Ascending aorta (tissue), 2 donors: ENCODE measurements at regions not wholly inside any gene's neighbourhood (a gene's known extent, or its start where the extent isn't known, plus 50 kb on each side); places are given as distances from the start of the nearest gene placed in this dataset.

Experiments
- DNase-seq, 2 donors: peaks; one replicate each; pipeline ENCODE4 v3.0.0-alpha.2; 2019; ENCODE audit warnings: low spot score in 2 of 2
- H3K27ac ChIP-seq, 2 donors: fragments of 200-600 bp; sonication (generic); one replicate each; pipeline ENCODE4 v1.5.1; 2016 to 2017; ENCODE audit warnings: mild to moderate bottlenecking in 1 of 2
- H3K27me3 ChIP-seq: fragments of 200-600 bp; sonication (generic); one replicate; pipeline ENCODE4 v1.5.1; 2017
- H3K36me3 ChIP-seq, 2 donors: fragments of 200-600 bp; sonication (generic); one replicate each; pipeline ENCODE4 v1.5.1; 2016
- H3K4me1 ChIP-seq, 2 donors: fragments of 200-600 bp; sonication (generic); one replicate each; pipeline ENCODE4 v1.5.1; 2016 to 2017; ENCODE audit warnings: mild to moderate bottlenecking in 1 of 2
- H3K4me3 ChIP-seq, 2 donors: fragments of 200-600 bp; sonication (generic); one replicate each; pipeline ENCODE4 v1.5.1; 2016 to 2017; ENCODE audit warnings: mild to moderate bottlenecking in 1 of 2
- H3K9me3 ChIP-seq, 2 donors: fragments of 200-600 bp; sonication (generic); one replicate each; pipeline ENCODE4 v1.5.1; 2016
- CTCF ChIP-seq, 3 experiments: fragments of 200-600 bp in 2 of 3; fragments of 450-650 bp in 1 of 3; sonication (generic) in 2 of 3; IDR thresholded peaks; one replicate each; pipeline ENCODE4 v1.5.1; 2016 to 2019; ENCODE audit warnings: antibody characterized with exemption in 3 of 3, mild to moderate bottlenecking in 1 of 3, moderate library complexity in 1 of 3
- intact Hi-C: fragments of 100-400 bp; cut with DNase I; formaldehyde crosslinking; loops from one replicate; pipeline ENCODE4 v1.15.1; 2023

GRCh38 chrX:85517994-85518718 lies 138.7 kb upstream of the POF1B start:
- H3K36me3 ChIP-seq: no peaks in the 10 kb centered on the region
- H3K27ac ChIP-seq: no peak overlapping the region
- no peak for TF ChIP-seq CTCF (IDR thresholded peaks at IDR 0.05)
- no peak for DNase-seq
- H3K27me3 ChIP-seq: no peaks in the 10 kb centered on the region
- intact Hi-C loops: loop anchor here (10.0 kb wide), 1 partner anchor 63 kb away; no protein-coding TSS in a partner anchor
- no peak overlapping the region for H3K4me3 ChIP-seq
- H3K9me3 ChIP-seq: no peaks in the 10 kb centered on the region
- no peaks in the 10 kb centered on the region for H3K4me1 ChIP-seq

- Histone ChIP-seq H3K4me1 (no peaks in the 10 kb centered on the region), H3K27ac (no peak overlapping the region), H3K9me3 (no peaks in the 10 kb centered on the region), H3K27me3 (no peaks in the 10 kb centered on the region), H3K4me3 (no peak overlapping the region), H3K36me3 (no peaks in the 10 kb centered on the region)
- intact Hi-C loops: loop anchor here (10.0 kb wide), 1 partner anchor 61 kb away; no protein-coding TSS in a partner anchor
- no peak for DNase-seq
- no peak for TF ChIP-seq CTCF (IDR thresholded peaks at IDR 0.05)
Measured at GRCh38 chrX:85516131-85516530, 136.7 kb upstream of the POF1B start.

GRCh38 chrX:85506871-85507270 lies 127.4 kb upstream of the POF1B start:
- Histone ChIP-seq H3K36me3 (no peaks in the 10 kb centered on the region), H3K27ac (no peak overlapping the region), H3K27me3 (no peaks in the 10 kb centered on the region), H3K4me1 (no peaks in the 10 kb centered on the region), H3K4me3 (no peak overlapping the region), H3K9me3 (no peaks in the 10 kb centered on the region)
- intact Hi-C loops: no loop called here
- TF ChIP-seq CTCF (IDR thresholded peaks at IDR 0.05): no peak
- no peak for DNase-seq

- intact Hi-C loops: no loop called here
- H3K4me3 ChIP-seq: no peak overlapping the region
- TF ChIP-seq CTCF (IDR thresholded peaks at IDR 0.05): no peak
Measured at GRCh38 chrX:85505801-85506200, 126.3 kb upstream of the POF1B start.

GRCh38 chrX:85504381-85504780 lies 124.9 kb upstream of the POF1B start:
- Histone ChIP-seq H3K36me3 (no peaks in the 10 kb centered on the region), H3K27ac (no peak overlapping the region), H3K4me1 (no peaks in the 10 kb centered on the region), H3K27me3 (no peaks in the 10 kb centered on the region), H3K9me3 (no peaks in the 10 kb centered on the region), H3K4me3 (no peak overlapping the region)
- intact Hi-C loops: no loop called here
- TF ChIP-seq CTCF (IDR thresholded peaks at IDR 0.05): no peak
- DNase-seq: no peak

More at GRCh38 chrX:85505801-85506200, 126.3 kb upstream of the POF1B start:
- Histone ChIP-seq H3K4me1 (no peaks in the 10 kb centered on the region), H3K27me3 (no peaks in the 10 kb centered on the region), H3K36me3 (no peaks in the 10 kb centered on the region), H3K9me3 (no peaks in the 10 kb centered on the region), H3K27ac (no peak overlapping the region)
- DNase-seq: no peak
